ENCODE measurements at regions not wholly inside any gene's neighbourhood (a gene's known extent, or its start where the extent isn't known, plus 50 kb on each side); places are given as distances from the start of the nearest gene placed in this dataset.

GRCh38 chr2:234341306-234341985 is 155.4 kb downstream of the ARL4C start:
- TF ChIP-seq CTCF (IDR thresholded peaks at IDR 0.05; ENCODE audit: borderline replicate concordance, insufficient read depth, low read depth, low read length): no peak
- no peak overlapping the region for H3K4me3 ChIP-seq (ENCODE audit: low read depth, low read length)

- H3K4me3 ChIP-seq (ENCODE audit: low read depth, low read length): no peak overlapping the region
- TF ChIP-seq CTCF (IDR thresholded peaks at IDR 0.05; ENCODE audit: borderline replicate concordance, insufficient read depth, low read depth, low read length): no peak
Measured at GRCh38 chr2:234339501-234339900, 157.4 kb downstream of the ARL4C start.

- TF ChIP-seq CTCF (IDR thresholded peaks at IDR 0.05; ENCODE audit: borderline replicate concordance, insufficient read depth, low read depth, low read length): no peak
- no peak overlapping the region for H3K4me3 ChIP-seq (ENCODE audit: low read depth, low read length)
Measured at GRCh38 chr2:234339011-234339410, 157.9 kb downstream of the ARL4C start.

- H3K4me3 ChIP-seq (ENCODE audit: low read depth, low read length): no peak overlapping the region
- no peak for TF ChIP-seq CTCF (IDR thresholded peaks at IDR 0.05; ENCODE audit: borderline replicate concordance, insufficient read depth, low read depth, low read length)
Measured at GRCh38 chr2:234335661-234336228, 161.1 kb downstream of the ARL4C start.

GRCh38 chr2:234334756-234335155 is 162.1 kb downstream of the ARL4C start:
- H3K4me3 ChIP-seq (ENCODE audit: low read depth, low read length): no peak overlapping the region
- TF ChIP-seq CTCF (IDR thresholded peaks at IDR 0.05; ENCODE audit: borderline replicate concordance, insufficient read depth, low read depth, low read length): no peak

- TF ChIP-seq CTCF (IDR thresholded peaks at IDR 0.05; ENCODE audit: borderline replicate concordance, insufficient read depth, low read depth, low read length): no peak
- H3K4me3 ChIP-seq (ENCODE audit: low read depth, low read length): no peak overlapping the region
Measured at GRCh38 chr2:234334151-234334550, 162.7 kb downstream of the ARL4C start.

All from GM12875 (cell line).